COLO829 (cell line): ENCODE measurements at regions not wholly inside any gene's neighbourhood (a gene's known extent, or its start where the extent isn't known, plus 50 kb on each side); places are given as distances from the start of the nearest gene placed in this dataset.

Experiments used
- DNase-seq: peaks from one replicate; pipeline ENCODE4 v3.0.0; 2012; ENCODE audit warnings: low spot score

- no peak for DNase-seq
Measured at GRCh38 chr5:118778941-118779340, 209.4 kb downstream of the DTWD2 start.

- DNase-seq, result no peak
Measured at GRCh38 chr5:118777189-118777736, 211.1 kb downstream of the DTWD2 start.

- no peak for DNase-seq
Measured at GRCh38 chr5:118776755-118777154, 211.6 kb downstream of the DTWD2 start.

DNA sequence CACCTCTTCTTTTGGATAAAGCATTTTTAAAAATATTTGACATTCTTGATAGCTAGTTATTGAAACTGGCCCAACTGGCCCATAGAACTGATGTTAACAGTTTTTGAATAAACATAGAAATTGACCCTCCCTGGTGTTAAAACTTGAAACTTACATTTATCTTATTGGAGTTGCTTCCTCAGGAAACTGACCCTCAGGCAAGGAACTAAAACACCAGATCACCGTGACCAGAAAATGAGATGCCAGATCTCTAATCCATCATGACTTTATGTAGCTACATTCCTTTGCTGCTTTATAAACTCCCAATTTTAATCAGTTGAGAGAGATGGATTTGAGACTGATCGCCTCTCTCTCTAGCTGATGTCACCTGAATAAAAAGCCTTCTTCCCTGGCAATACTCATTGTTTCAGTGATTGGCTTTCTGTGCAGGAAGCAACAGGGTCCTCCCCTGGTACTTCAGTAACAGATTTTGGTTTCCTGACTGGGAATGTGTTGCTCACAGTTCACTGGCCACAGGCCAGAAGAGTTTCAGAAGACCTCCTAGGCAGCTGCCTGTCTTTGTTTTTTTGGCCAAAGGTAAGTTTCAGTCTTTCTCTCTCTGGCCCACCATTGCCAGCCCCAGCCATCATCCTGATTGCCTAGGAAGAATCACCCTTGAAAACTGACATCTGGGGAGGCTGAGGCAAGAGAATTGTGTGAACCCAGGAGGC lies 212.4 kb downstream of the DTWD2 start:
- DNase-seq, result no peak

- no peak for DNase-seq
Measured at GRCh38 chr5:118768607-118769175, 219.7 kb downstream of the DTWD2 start.

DNA sequence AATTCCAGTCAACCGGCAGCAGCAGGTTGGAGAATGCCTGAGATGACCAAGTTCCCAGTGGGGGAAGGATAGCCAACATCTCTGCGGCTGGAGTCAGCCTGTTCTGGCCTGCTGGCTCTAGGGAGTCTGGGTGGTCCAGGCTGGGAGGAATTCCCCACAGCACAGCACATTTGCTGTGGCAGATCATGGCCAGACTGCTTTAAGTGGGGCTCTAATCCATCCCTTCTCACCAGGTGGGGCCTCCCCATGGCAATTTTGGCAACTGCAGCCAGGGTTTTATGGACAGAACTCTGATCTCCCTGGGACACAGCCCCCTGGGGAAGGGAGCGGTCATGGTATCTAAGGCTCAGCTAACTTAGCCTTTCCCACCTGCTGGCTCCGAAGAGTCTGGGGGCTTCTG lies 226.1 kb downstream of the DTWD2 start:
- no peak for DNase-seq

GRCh38 chr5:118761814-118762213 lies 226.5 kb downstream of the DTWD2 start:
- peak; percentile 28 for DNase-seq

GRCh38 chr5:118752969-118753368 lies 235.4 kb downstream of the DTWD2 start:
- DNase-seq, result no peak

GRCh38 chr5:118736396-118736795 lies 252.0 kb downstream of the DTWD2 start:
- no peak for DNase-seq

DNA sequence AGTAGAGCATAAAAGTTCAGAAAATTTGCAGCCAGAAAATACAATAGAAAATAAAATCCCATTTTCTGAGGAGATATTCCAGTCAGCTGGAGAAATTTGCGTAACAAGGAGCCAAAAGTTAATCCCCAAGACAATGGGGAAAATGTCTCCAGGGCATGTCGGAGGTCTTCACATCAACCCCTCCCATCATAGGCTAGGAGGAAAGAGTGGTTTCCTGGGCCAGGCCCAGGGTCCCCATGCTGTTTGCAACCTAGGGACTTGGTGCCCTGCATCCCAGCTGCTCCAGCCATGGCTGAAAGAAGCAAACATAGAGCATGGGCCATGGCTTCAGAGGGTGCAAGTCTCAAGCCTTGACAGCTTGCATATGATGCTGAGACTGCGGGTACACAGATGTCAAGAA lies 255.0 kb downstream of the DTWD2 start:
- no peak for DNase-seq

GRCh38 chr5:118728191-118728590 lies 260.2 kb downstream of the DTWD2 start:
- no peak for DNase-seq

GRCh38 chr5:118726891-118727290 lies 261.5 kb downstream of the DTWD2 start:
- DNase-seq, result no peak

DNA sequence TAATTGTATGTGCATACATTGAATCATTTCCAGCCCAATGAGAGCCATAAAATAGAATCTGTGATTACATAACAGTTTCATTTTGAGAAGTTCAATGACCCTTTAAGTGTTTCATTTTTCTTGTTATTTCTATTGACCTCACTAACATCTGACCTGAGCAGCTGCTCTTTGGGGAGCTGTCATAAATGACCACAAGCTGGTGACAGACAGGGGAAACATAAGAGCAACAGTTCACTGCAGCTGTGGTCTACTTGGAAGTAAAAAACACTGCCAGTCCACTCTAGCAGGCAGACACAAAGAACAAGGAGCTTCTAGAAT lies 265.4 kb downstream of the DTWD2 start:
- DNase-seq, result no peak

DNA sequence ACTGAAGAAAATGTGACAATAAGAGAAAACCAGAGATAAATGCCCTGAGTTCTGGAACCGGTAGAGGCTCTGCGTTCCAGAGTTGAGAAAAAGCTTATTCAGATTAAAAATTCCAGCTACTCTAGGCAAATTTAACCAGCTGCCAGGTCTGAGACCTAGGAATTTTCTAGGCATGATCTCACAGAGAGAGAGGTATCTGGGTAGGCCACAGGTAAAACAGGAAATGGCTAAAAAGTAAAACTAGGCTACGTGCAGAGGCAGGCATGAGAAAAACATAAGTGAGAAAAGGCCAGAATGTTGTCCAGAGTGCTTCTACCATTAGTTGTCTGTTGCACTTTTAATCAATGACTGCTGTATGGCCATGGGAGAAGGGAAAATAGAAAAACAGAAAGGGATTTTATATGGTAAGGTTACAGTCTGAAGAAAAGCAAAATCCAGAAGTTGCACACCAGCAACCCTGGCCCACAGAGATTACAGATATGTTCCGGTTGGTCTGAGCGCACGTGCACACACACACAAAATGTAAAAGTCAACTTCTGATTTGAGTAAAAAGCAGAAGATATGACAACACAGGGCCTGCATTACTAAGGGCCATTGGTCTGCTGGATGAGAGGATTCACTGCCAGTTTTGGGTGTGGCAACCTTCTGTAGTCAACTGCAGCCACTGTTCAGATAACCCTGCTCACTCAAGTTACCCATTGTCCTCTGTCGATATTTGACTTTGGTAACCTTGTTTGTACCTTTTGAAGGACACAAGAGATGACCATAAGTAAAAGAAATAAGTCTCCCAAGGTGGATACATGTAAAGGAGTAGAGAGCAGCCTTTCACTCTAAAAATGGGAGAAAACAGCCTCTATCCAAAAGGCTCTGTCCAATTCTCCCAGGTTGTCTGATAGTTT lies 266.0 kb downstream of the DTWD2 start:
- DNase-seq, result no peak

DNA sequence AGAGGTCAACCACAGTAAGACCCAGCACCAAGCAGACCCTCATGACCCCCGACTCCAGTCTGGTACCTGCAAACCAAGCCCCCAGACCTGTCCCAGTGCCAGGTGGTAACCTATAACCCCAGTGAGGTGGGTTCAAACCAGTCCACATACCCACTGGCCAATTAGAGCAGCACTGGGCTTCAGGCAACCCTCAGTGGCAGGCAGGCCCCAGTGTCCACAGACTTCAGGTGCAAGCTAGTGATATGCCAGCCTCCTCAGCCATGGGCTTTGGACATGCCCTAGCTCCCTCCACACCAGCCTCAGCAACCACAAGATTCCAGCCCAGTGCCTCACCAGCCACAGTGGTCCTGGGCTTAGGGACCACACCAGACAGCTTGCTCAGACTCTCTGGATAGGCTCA lies 276.6 kb downstream of the DTWD2 start:
- no peak for DNase-seq

GRCh38 chr5:118705959-118706667 lies 282.2 kb downstream of the DTWD2 start:
- peak; percentile 30 for DNase-seq

DNA sequence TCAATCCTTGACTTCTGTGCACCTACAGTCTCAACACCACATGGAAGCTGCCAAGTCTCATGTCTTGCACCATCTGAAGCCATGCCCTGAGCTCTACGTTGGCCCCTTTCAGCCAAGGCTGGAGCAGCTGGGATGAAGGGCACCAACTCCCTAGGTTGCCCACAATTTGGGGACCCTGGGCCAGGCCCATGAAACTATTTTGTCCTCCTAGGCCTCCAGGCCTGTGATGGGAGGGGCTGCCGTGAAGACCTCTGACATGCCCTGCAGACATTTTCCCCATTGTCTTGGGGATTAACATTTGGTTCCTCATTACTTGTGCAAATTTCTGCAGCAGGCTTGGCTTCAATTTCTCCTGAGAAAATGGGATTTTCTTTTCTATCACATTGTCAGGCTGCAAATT lies 285.1 kb downstream of the DTWD2 start:
- DNase-seq, result no peak

GRCh38 chr5:118701791-118702190 lies 286.6 kb downstream of the DTWD2 start:
- peak; percentile 7 for DNase-seq

DNA sequence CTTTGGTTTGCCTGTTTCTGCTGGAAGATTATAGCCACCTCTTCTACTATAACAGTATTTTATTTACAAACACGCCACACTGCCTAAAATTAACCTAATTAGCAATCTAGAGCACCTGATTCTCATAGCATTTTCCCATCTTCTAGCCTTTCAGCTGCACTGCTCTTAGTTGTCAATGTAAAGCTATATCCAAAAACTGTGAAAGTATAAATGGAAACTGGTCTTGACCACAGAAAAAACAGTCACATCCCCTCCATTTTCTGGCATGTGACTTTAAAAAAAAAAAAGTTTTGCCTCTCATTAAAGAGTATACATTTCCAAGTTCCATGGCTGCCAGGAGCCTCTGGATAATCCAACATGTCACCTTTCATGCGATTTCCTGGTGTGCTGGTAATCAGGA lies 287.8 kb downstream of the DTWD2 start:
- no peak for DNase-seq

DNA sequence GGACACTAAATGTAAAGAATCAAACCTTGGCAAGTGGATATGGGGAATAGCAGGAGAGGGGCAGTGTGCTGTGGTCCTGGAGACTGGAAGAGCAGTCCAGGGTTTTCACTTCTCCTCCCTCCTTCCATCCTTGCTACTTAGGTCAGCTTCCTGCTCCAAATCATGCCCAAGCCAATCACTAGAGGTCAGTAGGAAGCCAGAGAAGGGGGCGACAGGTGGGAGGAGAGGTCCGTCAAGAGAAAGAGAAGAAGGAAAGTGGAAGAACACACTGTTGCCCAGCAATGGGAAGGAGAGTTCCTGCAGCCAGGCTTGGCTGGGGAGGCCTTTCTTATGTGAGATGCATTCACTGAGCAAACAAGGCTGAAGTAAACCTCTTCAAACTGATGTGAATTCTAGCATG lies 289.6 kb downstream of the DTWD2 start:
- no peak for DNase-seq

DNA sequence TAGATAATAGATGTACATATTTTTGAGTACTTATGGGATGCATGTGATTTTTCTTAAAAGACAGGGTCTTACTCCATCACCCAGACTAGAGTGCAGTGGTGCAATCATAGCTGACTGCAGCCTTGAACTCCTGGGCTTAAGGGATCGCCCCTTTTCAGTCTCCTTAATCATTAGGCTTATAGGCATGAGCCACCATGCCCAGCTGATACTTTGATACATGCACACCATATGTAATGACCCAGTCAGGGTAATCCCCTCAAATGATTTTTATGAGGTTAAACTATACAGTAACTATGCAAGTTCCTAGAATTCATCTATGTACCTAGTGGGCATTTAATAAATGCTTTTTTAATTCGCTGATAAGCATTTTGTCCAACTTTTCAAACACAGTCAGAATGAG lies 292.3 kb downstream of the DTWD2 start:
- DNase-seq, result no peak

DNA sequence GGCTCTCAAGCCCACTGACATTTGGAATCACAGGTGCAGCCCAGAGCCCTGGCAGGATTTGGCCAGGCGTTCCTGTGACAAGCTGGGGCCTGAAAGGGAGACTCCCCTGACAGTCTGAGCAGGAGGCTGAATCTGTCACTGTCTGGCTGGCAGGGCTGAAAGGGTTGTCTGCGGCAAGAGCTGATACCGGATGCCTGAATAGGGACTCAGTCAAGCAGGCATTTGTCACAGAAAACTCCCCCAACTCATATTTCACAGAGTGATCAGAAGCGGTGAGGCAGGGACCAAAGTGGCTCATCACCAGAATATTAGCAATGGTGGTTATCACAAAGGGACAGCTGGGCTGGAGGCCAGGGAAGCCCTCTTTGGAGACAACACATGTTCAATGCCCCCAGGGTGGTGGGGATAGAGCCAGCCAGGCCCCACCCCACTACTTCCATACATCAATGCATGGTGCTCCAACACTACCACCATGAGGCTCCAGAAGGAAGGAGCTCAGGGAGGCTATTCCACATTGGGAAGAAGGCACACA lies 295.5 kb downstream of the DTWD2 start:
- no peak for DNase-seq
